Neural cell (in vitro differentiated cells): ENCODE measurements at regions not wholly inside any gene's neighbourhood (a gene's known extent, or its start where the extent isn't known, plus 50 kb on each side); places are given as distances from the start of the nearest gene placed in this dataset.

Experiments
- H2AFZ ChIP-seq: fragments of 200-600, 300-800 bp; sonication (generic), shearing (Covaris generic); 2 replicates; pipeline ENCODE4 v1.6.0; 2014; ENCODE audit warnings: low read depth, mild to moderate bottlenecking, antibody characterized with exemption, low read length, moderate library complexity
- H3F3A ChIP-seq: fragments of 200-600 bp; shearing (Covaris generic); 2 replicates; pipeline ENCODE4 v1.6.1; 2016; ENCODE audit warnings: mild to moderate bottlenecking, moderate library complexity, mixed read lengths, antibody characterized with exemption, low read length; ENCODE audit not compliant: insufficient read depth, poor library complexity, severe bottlenecking
- H3K27ac ChIP-seq: fragments of 200-600, 300-800 bp; sonication (generic), shearing (Covaris generic); 2 replicates; pipeline ENCODE4 v1.5.1; 2014; ENCODE audit warnings: mild to moderate bottlenecking, low read length, moderate library complexity
- H3K27me3 ChIP-seq: fragments of 300-800, 200-600 bp; sonication (generic), shearing (Covaris generic); 2 replicates; pipeline ENCODE4 v1.6.0; 2014; ENCODE audit warnings: mild to moderate bottlenecking, low read depth, low read length, moderate library complexity; ENCODE audit not compliant: insufficient read depth
- H3K36me3 ChIP-seq: fragments of 300-800, 200-600 bp; sonication (generic), shearing (Covaris generic); 2 replicates; pipeline ENCODE4 v1.5.1; 2014; ENCODE audit warnings: mild to moderate bottlenecking, antibody characterized with exemption, low read length, moderate library complexity; ENCODE audit not compliant: insufficient read depth
- H3K4me2 ChIP-seq: fragments of 300-800, 200-600 bp; sonication (generic), shearing (Covaris generic); 2 replicates; pipeline ENCODE4 v1.6.0; 2014; ENCODE audit warnings: mild to moderate bottlenecking, low read length
- H3K4me3 ChIP-seq: fragments of 300-800, 200-600 bp; sonication (generic), shearing (Covaris generic); 2 replicates; pipeline ENCODE4 v1.5.1; 2014; ENCODE audit warnings: mild to moderate bottlenecking, low read length, moderate library complexity
- H3K79me2 ChIP-seq: fragments of 200-600 bp; shearing (Covaris generic); replicated peaks from 2 replicates; pipeline ENCODE4 v1.6.0; 2014; ENCODE audit warnings: mild to moderate bottlenecking, low read length, moderate library complexity; ENCODE audit not compliant: insufficient read depth
- H3K9ac ChIP-seq: fragments of 300-800, 200-600 bp; sonication (generic), shearing (Covaris generic); 2 replicates; pipeline ENCODE4 v1.6.1; 2016; ENCODE audit warnings: mild to moderate bottlenecking, low read length, mixed read lengths
- H3K9me2 ChIP-seq: fragments of 200-600 bp; shearing (Covaris generic); 2 replicates; pipeline ENCODE4 v1.6.1; 2016; ENCODE audit warnings: mild to moderate bottlenecking, low read length, mixed read lengths; ENCODE audit not compliant: insufficient read depth
- H3K9me3 ChIP-seq: fragments of 200-600, 300-800 bp; sonication (generic), shearing (Covaris generic); 2 replicates; pipeline ENCODE4 v1.6.1; 2016; ENCODE audit warnings: mild to moderate bottlenecking, mixed run types, low read length, moderate library complexity, mixed read lengths
- H4K20me1 ChIP-seq: fragments of 200-600 bp; shearing (Covaris generic); 2 replicates; pipeline ENCODE4 v1.6.1; 2016; ENCODE audit warnings: mild to moderate bottlenecking, mixed run types; ENCODE audit not compliant: insufficient read depth
- EP300 ChIP-seq: fragments of 450-650 bp; conservative IDR thresholded peaks from 2 replicates; pipeline ENCODE4 v1.6.1; 2014; ENCODE audit warnings: antibody characterized with exemption, mild to moderate bottlenecking, moderate library complexity; ENCODE audit not compliant: poor library complexity, severe bottlenecking
- EZH2 ChIP-seq: fragments of 200-600, 300-800 bp; shearing (Covaris generic), sonication (generic); IDR thresholded peaks from 2 replicates; pipeline ENCODE4 v1.6.1; 2014; ENCODE audit warnings: antibody characterized with exemption, low read length, borderline replicate concordance, mild to moderate bottlenecking; ENCODE audit not compliant: insufficient read depth, poor library complexity, severe bottlenecking
- MXI1 ChIP-seq: fragments of 450-650 bp; conservative IDR thresholded peaks from 2 replicates; pipeline ENCODE4 v1.6.1; 2014; ENCODE audit warnings: antibody characterized with exemption, mild to moderate bottlenecking; ENCODE audit not compliant: poor library complexity, severe bottlenecking
- POLR2AphosphoS5 ChIP-seq: IDR thresholded peaks from 2 replicates; pipeline ENCODE4 v1.6.1; 2012
- RAD21 ChIP-seq: fragments of 450-650 bp; conservative IDR thresholded peaks from 2 replicates; pipeline ENCODE4 v1.6.1; 2014; ENCODE audit warnings: antibody characterized with exemption, mild to moderate bottlenecking, moderate library complexity
- SMC3 ChIP-seq: fragments of 450-650 bp; conservative IDR thresholded peaks from 2 replicates; pipeline ENCODE4 v1.6.1; 2014; ENCODE audit warnings: antibody characterized with exemption, mild to moderate bottlenecking, moderate library complexity; ENCODE audit not compliant: poor library complexity
- TAF1 ChIP-seq: IDR thresholded peaks from 2 replicates; pipeline ENCODE4 v1.6.1; 2012; ENCODE audit warnings: low read depth
- TF ChIP-seq, protein P1 (sequence below): IDR thresholded peaks from 2 replicates; pipeline ENCODE4 v1.6.1; 2012; ENCODE audit warnings: borderline replicate concordance
- TF ChIP-seq, protein P2 (sequence below): fragments of 450-650 bp; IDR thresholded peaks from 2 replicates; pipeline ENCODE4 v1.5.1; 2014; ENCODE audit warnings: antibody characterized with exemption, mild to moderate bottlenecking, moderate library complexity; ENCODE audit not compliant: poor library complexity, severe bottlenecking

DNA sequence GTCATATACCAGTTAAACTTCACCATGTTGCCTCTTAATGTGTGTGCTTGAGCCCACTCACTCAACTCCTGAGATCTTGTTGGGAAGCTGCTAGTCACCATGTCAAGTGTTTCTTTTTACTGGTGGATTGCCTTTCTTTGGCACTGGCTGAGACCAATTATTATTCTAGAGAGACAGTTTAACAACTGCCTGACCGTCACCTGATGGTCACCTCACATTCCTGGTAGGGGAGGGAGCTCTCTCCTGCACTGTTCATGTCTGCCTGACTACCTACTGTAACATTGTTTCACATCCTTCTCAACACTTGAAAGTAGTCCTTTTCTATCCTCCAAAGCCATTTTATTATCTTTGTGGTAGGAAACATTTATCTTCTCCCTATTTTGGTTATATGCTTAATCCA lies 172.3 kb downstream of the RWDD3 start:
- H3K27ac ChIP-seq, result no peak overlapping the region
- H3K9me2 ChIP-seq, result no peaks in the 10 kb centered on the region
- no peaks in the 10 kb centered on the region for H3F3A ChIP-seq
- H3K4me2 ChIP-seq, result no peak overlapping the region
- TF ChIP-seq MXI1, result no peak
- TF ChIP-seq, protein P1, sequence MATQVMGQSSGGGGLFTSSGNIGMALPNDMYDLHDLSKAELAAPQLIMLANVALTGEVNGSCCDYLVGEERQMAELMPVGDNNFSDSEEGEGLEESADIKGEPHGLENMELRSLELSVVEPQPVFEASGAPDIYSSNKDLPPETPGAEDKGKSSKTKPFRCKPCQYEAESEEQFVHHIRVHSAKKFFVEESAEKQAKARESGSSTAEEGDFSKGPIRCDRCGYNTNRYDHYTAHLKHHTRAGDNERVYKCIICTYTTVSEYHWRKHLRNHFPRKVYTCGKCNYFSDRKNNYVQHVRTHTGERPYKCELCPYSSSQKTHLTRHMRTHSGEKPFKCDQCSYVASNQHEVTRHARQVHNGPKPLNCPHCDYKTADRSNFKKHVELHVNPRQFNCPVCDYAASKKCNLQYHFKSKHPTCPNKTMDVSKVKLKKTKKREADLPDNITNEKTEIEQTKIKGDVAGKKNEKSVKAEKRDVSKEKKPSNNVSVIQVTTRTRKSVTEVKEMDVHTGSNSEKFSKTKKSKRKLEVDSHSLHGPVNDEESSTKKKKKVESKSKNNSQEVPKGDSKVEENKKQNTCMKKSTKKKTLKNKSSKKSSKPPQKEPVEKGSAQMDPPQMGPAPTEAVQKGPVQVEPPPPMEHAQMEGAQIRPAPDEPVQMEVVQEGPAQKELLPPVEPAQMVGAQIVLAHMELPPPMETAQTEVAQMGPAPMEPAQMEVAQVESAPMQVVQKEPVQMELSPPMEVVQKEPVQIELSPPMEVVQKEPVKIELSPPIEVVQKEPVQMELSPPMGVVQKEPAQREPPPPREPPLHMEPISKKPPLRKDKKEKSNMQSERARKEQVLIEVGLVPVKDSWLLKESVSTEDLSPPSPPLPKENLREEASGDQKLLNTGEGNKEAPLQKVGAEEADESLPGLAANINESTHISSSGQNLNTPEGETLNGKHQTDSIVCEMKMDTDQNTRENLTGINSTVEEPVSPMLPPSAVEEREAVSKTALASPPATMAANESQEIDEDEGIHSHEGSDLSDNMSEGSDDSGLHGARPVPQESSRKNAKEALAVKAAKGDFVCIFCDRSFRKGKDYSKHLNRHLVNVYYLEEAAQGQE, result no peak
- TF ChIP-seq, protein P2, sequence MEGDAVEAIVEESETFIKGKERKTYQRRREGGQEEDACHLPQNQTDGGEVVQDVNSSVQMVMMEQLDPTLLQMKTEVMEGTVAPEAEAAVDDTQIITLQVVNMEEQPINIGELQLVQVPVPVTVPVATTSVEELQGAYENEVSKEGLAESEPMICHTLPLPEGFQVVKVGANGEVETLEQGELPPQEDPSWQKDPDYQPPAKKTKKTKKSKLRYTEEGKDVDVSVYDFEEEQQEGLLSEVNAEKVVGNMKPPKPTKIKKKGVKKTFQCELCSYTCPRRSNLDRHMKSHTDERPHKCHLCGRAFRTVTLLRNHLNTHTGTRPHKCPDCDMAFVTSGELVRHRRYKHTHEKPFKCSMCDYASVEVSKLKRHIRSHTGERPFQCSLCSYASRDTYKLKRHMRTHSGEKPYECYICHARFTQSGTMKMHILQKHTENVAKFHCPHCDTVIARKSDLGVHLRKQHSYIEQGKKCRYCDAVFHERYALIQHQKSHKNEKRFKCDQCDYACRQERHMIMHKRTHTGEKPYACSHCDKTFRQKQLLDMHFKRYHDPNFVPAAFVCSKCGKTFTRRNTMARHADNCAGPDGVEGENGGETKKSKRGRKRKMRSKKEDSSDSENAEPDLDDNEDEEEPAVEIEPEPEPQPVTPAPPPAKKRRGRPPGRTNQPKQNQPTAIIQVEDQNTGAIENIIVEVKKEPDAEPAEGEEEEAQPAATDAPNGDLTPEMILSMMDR, result no peak
- TF ChIP-seq TAF1, result no peak
- no peak for TF ChIP-seq POLR2AphosphoS5
- TF ChIP-seq EZH2, result no peak
- TF ChIP-seq RAD21, result no peak
- TF ChIP-seq EP300, result no peak
- TF ChIP-seq SMC3, result no peak
- H3K9ac ChIP-seq, result no peak overlapping the region
- H3K9me3 ChIP-seq, result no peaks in the 10 kb centered on the region
- no peaks in the 10 kb centered on the region for H4K20me1 ChIP-seq
- no peaks in the 10 kb centered on the region for H3K79me2 ChIP-seq
- no peaks in the 10 kb centered on the region for H3K36me3 ChIP-seq
- no peaks in the 10 kb centered on the region for H3K27me3 ChIP-seq
- no peak overlapping the region for H3K4me3 ChIP-seq
- H2AFZ ChIP-seq, result no peak overlapping the region

DNA sequence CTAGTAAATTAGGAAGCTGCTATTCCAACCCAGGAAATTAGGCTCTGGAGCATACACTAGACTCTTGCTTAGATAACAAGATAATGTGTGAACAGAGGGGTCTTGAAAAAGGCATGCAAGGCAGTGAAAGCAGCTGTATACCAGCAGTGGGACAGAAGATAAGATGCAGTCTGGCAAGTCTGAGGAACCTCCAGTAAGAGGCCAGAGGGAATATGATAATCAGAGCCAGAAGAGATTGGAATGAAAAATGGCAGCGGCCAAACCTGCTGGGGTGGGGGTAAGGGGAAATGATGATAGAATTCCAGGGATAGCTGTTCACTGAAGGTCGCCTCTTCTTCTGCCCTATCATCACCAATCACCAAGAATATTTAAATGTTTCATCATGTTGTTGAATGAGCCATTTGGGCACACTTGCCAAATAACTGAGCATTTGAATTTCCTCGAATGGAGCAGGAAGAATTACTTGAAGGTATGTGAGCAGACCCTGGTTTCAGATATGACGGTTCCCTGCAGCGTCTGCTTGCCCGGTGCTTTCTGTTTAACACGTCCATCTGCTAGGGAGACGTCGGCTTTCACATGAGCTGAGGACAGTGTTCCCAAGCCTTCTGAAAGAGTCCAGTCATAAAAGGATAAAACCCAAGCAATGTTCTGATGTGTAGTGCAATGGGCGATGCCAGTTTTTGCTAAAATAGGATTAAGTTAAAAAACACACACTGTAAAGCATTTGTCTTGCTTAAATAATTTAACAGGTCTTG lies 173.3 kb downstream of the RWDD3 start:
- Histone ChIP-seq H3K9me3 (no peaks in the 10 kb centered on the region), H3K4me3 (no peak overlapping the region), H3K27me3 (no peaks in the 10 kb centered on the region), H3K27ac (no peak overlapping the region), H3K4me2 (no peak overlapping the region), H3K9me2 (no peaks in the 10 kb centered on the region), H3K79me2 (no peaks in the 10 kb centered on the region), H4K20me1 (no peaks in the 10 kb centered on the region), H2AFZ (no peak overlapping the region), H3F3A (no peaks in the 10 kb centered on the region), H3K9ac (no peak overlapping the region), H3K36me3 (no peaks in the 10 kb centered on the region)
- TF ChIP-seq POLR2AphosphoS5 (no peak), EP300 (no peak), TAF1 (no peak), MXI1 (no peak), RAD21 (no peak), EZH2 (no peak)
- TF ChIP-seq, protein P2, result no peak
- TF ChIP-seq, protein P1, result no peak
